GM19025 (cell line): ENCODE measurements at regions not wholly inside any gene's neighbourhood (a gene's known extent, or its start where the extent isn't known, plus 50 kb on each side); places are given as distances from the start of the nearest gene placed in this dataset.
"Not testable (repeated sequence)": the region's sequence is repeated elsewhere in the genome, so short reads cannot be mapped to it uniquely, and the experiment has no call there.

Source experiments
- ATAC-seq: cut with Tn5 transposase; IDR thresholded peaks from one replicate; pipeline ENCODE4 v1.9.1; 2021; ENCODE audit warnings: mild to moderate bottlenecking, low read depth, moderate library complexity; ENCODE audit not compliant: unreplicated experiment

- ATAC-seq, result no peak
Measured at GRCh38 chr2:146978577-146979555, 866.0 kb upstream of the ACVR2A start.

DNA sequence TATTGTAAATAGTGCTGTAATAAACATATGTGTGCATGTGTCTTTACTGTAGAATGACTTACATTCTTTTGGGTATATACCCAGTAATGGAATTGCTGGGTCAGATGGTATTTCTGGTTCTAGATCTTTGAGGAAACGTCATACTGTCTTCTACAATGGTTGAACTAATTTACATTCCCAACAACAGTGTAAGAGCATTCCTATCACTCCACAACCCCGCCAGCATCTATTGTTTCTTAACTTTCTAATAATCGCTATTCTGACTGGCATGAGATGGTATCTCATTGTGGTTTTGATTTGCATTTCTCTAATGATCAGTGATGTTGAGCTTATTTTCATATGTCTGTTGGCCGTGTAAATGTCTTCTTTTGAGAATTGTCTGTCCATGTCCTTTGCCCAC is 873.8 kb upstream of the ACVR2A start:
- not testable (repeated sequence) for ATAC-seq

DNA sequence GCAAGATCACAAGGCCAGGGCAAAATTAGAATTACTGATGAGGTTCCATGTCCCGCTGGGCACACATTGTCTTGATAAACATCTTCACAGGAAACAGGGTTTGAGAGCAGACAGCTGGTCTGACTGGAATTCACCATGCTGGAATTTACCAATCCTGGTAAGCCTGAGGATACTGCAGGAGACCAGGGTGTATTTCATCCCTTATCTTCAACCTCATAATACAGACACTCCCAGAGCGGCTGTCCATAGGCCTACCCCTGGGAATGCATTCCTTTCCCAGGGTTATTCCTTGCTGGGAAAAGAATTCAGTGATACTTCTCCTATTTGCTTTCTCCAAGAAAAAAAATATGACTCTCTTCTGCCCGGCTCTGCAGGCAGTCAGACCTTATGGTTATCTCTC is 875.1 kb upstream of the ACVR2A start:
- ATAC-seq, result not testable (repeated sequence)

DNA sequence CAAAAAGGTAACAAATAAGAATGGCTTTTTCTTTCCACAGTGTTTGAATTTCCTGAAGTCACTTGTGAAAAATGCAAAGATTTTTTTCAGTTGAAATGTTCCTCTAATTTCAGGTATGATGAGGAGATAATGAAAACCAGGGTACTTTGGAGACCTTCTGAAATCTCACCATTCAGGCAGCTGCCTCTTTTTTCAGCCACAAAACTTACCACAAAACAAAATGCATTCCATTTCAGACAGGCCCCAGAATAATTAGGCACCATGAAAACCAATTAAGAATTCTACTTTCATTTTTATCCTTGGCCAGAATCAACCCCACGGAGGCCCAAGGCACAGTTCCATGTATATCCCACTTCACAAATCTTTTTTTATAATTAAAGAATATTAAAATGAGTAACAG is 880.3 kb upstream of the ACVR2A start:
- ATAC-seq, result no peak

DNA sequence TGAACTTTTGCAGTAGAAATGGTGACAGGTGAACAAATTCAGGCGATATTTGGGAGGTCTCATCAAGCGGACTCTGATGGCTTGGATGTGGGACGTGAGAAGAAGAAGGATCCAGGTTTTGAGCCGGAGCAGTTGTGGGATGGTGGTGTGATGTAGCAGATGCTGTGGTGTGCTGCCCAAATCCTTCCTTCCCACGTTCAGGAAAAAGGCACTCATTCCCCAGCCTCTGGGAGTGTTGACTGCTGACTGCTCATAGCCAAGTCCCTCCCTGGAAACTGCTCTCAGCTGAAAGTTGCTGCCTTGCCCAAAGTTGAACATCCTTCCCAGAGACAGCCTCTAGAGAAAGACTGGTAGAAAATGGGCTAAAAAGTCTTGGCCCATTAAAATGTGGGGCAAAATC is 890.3 kb upstream of the ACVR2A start:
- no peak for ATAC-seq

- no peak for ATAC-seq
Measured at GRCh38 chr2:146952696-146953095, 892.1 kb upstream of the ACVR2A start.

DNA sequence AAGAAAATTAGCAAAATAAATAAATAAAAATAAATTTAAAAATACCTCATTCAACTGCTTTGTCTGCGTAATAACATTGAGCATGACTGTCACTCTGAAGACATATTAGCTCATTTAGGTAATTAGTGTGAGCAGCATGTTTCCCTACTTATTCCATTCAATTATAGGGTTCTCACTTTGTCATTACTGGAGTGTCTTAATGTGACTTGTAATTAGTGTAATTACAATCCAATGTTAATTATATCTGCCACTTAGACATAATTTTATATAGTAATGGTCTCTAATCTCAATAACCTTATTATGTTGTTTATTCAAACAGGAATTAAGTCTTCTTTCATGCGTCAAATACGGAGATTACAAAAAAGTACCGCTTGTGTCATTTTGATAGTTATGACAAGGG is 893.9 kb upstream of the ACVR2A start:
- no peak for ATAC-seq

- ATAC-seq, result no peak
Measured at GRCh38 chr2:146950361-146950760, 894.5 kb upstream of the ACVR2A start.

GRCh38 chr2:146949400-146949799 is 895.4 kb upstream of the ACVR2A start:
- ATAC-seq, result no peak

DNA sequence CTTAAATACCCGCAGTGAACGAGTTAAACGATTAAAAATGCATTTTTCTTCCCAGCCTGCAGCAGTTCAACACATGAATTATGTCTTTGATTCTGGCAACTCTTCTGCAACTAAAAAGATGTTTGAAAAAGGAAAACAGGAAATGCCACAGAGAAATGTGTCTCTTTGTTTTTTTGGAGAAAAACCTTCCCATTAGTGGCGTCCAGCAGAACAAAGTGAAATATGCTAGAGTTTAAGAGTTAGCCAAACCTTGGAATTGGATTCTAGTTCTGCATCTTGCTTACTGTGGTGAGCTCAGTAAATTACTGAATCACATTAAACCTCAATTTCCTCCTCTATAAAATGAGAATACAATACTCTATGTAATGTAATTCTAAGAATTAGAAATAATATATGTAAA is 900.2 kb upstream of the ACVR2A start:
- ATAC-seq, result no peak

GRCh38 chr2:146939991-146940685 is 904.7 kb upstream of the ACVR2A start:
- ATAC-seq, result no peak

DNA sequence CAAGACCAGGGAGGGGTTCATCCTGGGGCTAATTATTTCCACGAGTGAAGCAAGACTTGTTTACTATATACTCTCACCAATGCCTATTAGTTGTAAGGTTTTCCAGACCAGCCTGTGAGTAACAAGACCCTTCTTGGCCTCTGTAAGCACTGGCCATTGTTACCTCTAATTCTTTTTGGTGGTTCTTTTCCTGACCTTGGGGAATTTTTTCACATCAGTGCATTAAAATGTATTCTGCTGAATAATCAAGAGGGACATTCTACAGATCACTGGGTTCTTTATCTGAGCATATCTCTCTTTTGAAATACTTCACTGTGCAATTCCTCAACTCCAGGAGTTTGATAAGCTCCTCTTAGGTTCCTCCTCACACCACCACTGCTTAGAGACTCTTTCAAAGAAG is 909.9 kb upstream of the ACVR2A start:
- no peak for ATAC-seq

DNA sequence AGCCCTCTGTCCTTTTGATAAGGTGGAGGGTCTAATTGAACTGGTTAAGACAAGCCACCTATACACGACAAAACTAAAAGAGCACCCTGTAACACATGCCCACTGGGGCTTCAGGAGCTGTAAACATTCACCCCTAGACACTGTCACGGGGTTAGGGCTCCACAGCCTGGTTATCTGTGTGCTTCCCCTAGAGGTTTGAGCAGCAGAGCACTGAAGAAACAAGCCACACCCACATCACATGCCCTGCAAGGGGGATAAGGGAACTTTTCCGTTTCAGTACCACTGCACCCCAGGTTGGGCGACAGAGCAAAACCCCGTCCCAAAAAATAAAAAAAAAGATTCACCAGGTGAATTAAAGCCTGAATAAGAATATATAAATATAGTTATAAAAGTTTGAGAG is 913.7 kb upstream of the ACVR2A start:
- no peak for ATAC-seq

DNA sequence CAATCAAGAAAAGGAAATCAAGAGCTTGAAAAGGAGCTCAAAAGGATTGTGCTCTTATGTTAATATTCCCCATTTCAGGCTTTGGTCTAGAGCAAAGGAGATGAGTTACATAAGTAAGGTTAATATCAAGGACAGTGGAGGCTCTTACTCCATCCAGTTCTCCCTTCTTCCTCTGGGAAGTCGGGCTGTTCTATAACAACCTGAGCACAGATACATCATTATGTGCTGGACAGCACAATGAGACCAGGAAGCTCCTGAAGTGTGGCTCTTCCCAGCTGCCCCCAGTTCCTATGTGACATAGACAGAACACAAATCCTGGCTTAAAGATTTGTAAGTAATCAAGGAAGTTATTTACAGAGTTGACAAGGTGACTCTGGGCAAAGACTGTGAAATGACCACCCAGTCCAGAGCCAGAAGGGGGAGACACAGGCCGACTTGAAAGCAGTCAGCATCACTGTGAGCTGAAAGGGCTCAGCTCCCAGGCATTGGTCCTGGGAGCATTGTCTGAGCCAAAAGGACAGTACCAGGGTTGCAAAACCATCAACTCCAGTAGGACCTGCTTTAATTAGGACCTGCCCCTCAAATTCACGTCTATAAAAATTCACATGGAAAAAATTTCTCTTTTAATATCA is 917.6 kb upstream of the ACVR2A start:
- ATAC-seq, result no peak

DNA sequence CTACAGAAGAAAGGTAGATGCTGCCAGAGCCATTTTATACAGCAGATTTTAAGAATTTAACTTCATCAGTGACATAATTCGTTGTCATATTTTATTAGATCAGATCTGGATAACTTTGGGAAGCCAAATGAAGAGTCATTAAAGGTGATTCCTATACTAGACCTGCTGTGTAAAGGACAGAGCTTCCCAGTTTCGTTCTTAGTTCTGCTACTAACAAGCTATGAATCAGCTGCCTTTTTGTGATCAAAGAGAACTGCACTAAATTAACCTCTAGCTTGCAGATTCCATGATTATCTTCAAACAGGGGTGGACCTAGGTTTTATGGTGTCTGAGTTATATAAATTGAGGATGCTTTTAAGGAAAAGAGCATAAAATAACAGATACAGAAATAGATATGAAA is 926.5 kb upstream of the ACVR2A start:
- ATAC-seq, result no peak

DNA sequence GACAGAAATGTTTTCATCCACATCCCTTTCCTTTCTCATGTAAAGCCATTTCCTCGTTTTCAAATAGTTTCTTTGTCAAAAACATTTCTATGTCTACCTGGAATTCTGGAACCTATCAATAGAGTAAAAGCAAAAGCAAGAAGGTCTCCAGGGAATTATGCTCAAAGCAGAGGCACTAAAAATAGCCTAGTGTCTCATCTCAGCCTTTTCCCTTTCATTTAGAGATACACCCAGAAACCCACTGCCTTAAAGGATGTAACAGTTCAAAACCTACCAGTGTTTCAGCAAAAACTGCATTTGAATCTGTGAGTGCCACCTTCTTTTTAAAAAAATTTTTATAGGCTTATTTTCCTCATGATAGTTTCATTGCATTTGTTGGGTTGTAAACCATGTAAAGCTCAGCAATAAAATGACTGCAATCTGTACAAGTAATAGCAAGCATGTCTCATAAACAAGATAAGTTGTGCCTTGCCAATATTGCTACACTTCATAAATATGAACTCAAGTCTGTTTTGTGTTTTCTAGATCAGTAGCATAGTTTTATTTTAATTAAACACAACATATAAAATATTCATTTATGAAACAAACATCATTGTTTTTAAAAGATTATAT is 927.3 kb upstream of the ACVR2A start:
- no peak for ATAC-seq

- ATAC-seq, result no peak
Measured at GRCh38 chr2:146916914-146917313, 927.9 kb upstream of the ACVR2A start.

- ATAC-seq, result no peak
Measured at GRCh38 chr2:146913476-146913875, 931.4 kb upstream of the ACVR2A start.

DNA sequence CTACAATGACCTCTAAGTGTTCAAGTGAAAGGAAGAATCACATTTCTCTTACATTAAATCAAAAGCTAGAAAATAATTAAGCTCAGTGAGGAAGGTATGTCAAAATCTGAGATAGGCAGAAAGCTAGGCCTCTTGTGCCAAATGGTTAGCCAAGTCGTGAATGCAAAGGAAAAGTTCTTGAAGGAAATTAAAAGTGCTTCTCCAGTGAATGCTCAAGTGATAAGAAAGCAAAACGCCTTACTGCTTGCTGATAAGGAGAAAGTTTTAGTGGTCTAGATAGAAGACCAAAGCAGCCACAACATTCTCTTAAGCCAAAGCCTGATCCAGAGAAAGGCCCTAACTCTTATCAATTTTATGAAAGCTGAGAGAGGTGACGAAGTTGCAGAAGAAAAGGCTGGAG is 932.3 kb upstream of the ACVR2A start:
- ATAC-seq, result no peak

- no peak for ATAC-seq
Measured at GRCh38 chr2:146908776-146909175, 936.1 kb upstream of the ACVR2A start.

DNA sequence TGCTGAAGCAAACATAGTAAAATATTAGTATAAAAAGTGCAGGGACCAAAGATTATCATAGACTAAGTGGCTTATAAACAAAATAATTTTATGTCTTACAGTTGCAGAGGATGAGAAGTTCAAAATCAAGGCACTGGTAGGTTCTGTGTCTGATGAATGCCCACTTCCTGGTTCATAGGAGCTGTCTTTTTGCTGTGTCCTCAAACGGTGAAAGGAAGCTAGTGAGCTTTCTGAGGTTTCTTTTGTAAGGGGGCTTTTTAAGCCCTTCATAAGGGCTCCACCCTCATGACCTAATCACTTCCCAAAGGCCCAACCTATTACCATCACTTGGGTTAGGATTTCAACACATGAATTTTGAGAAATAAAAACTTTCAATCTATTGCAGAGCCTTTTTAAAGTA is 946.7 kb upstream of the ACVR2A start:
- ATAC-seq, result no peak
